COLO668 (cell line): ENCODE measurements at regions not wholly inside any gene's neighbourhood (a gene's known extent, or its start where the extent isn't known, plus 50 kb on each side); places are given as distances from the start of the nearest gene placed in this dataset.
"Not testable (repeated sequence)": the region's sequence is repeated elsewhere in the genome, so short reads cannot be mapped to it uniquely, and the experiment has no call there.

ENCODE experiments used
- DNase-seq: peaks from one replicate; lab custom pipeline; 2025; ENCODE audit not compliant: unreplicated experiment; lab: John Stamatoyannopoulos, UW

DNA sequence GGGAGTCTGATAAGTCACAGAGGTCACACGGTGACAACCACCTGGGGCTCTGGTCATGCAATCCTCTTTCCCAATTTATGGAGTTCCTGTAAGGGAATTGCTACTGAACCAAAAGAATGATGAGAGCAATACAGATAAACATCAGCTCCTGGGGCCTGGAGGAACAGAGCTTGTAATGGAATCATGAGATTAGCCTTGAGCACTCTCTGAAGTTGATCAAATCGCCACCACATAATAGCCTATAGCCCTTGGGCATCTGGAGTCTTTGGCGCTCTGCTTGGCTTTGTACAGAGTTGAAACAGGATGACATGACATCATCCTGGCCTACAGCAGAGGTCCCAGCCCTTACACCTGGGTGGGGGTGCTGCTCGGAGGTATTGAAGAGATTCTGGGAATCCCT, 154.3 kb upstream of the DTNBP1 start:
- no peak for DNase-seq

DNA sequence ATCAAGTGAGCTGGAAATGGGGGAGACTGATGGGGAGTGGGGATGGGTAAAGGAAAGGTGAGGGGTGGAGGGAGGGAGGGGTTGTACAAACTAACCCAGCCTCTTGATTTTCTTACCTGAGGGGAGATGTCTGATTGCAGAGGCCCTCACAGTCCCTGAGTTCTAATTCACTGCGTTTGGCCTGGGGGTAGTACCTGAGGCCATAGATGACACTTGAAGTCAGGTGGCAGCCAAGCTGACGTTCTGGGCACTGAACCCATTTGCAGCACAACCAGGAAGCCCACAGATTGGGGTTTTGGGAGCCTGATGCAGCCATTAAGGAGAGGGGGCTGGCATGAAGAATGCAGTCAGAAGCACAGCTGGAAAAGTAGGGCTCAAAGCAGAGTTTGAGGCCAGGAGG, 153.8 kb upstream of the DTNBP1 start:
- DNase-seq = no peak

DNA sequence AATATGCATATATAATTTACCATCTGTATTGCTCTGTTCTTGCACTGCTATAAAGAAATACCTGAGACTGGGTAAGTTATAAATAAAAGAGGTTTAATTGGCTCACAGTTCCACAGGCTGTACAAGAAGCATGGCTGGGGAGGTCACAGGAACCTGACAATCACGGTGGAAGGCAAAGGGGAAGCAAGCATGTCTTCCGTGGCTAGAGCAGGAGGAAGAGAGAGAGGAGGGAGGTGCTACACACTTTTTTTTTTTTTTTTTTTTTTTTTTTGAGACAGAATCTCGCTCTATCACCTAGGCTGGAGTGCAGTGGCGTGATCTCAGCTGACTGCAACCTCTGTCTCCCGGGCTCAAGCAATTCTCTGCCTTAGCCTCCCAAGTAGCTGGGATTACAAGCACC, 150.9 kb upstream of the DTNBP1 start:
- not testable (repeated sequence) for DNase-seq

DNA sequence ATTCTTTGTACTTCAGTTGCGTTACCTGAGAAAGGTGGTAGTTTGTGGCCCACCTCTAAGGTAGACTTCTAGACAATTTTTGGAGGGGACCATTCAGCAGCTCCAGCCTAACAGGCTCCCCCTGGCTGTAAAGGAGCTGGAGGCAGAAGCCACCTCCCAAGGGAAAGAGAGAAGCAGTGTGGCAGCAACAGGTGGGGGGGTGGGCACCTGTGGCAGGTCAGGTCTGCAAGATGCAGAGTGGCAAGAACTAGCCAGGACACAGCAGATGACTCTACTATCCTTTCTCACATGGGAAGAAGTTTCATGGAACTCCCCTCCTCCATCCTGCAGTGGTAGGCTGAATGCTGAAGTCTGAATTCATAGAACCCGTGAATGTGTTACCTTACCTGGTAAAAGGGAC, 148.3 kb upstream of the DTNBP1 start:
- DNase-seq = no peak

DNA sequence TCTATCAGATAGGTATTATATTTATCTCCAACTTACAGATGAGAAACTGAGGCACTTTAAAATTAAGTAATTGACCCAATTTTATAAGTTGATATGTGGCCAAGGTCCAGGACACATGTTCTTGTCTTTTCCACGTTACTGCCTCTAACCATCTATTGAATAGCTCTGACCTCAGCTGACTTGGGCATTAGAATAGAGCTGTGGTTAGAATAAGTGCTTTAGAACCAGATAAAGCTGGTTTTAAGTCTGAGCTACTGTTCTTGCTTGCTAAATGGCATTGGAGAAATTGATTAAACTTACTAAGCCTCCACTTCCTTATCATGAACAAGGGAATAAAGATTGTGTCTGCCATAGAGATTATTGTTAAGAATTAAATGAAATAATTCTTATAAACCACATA, 147.8 kb upstream of the DTNBP1 start:
- no peak for DNase-seq

DNA sequence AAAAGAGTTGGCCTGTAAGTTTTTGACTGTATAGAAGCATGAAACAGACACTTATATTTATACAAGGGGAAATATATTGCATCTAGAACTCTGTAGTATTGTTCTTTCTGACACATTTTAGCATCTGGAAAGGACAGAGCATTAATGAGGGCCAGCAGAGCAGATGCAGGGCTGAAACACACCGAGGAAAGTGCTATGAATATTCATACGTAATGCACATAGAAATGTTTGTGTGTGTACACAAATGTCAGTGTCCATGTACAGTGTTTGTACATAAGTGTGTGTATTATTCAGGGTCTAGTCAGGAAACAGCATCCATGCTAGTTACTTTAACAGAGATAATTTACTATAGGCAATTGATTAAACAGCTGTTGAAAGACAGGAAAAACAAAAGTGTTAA, 146.5 kb upstream of the DTNBP1 start:
- DNase-seq = no peak

DNA sequence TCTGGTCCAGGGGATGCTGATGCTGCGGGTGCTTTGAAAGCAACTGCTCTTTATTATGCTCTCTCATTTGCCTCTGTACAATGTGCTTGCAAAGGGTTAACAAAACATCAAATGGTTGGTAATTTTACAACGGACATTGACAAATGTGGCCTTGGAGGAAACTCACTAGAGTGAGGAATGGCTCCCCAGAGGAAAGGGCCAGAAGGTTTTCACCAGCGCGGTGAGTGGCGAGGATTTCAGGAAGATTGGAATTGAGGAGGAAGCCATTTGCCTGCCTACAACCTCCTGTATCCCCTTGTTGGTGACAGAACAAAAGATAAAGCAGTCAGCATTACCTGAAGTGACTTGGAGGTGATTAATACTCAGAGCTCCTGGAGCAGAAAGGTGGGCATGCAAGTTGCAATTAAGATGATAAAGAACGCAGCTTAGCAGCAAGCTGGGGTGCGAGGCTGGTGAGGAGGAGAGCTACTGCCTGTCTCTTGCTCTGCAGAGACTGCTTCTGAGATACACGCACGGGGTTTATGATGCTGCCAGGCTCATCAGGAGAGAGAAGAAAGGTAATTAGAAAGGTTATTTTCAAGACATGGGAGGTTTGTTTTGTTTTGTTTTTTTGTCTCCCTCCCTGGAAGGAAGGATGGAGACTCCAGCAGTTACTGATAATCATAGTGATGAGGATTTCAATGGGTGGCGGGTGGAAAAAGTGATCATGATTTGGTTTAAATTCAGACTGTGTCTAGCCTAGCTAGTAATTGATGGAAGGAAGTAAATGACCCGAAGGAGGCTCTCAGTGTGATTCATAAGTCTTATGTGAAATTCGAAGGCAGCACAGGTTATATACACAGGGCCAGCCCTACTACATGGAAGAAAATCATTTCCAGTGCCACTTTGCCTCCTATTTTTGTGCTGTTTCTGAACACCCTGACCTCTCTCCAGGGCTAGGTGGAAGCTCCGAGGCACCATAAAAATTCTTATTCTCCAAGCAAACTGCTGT, 141.6 kb upstream of the DTNBP1 start:
- no peak for DNase-seq

DNA sequence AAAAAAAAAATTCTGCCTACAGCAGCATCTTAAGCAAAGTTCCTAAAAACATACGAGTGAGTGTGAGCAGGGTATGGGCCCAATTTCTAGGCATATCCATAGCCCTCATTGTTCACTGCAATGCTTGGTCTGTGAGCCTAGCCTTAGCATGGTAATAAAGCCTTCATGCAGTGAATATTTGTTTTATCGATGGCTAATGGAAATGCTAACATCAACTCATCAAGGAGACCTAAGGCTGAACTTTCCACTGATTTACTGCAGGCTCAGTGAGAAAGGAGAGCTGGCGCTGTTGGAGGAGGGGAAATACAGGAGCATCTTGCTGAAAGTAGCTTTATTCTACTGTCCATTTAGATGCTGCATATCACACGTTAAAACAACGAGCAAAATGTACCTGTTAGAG, 139.6 kb upstream of the DTNBP1 start:
- no peak for DNase-seq

DNA sequence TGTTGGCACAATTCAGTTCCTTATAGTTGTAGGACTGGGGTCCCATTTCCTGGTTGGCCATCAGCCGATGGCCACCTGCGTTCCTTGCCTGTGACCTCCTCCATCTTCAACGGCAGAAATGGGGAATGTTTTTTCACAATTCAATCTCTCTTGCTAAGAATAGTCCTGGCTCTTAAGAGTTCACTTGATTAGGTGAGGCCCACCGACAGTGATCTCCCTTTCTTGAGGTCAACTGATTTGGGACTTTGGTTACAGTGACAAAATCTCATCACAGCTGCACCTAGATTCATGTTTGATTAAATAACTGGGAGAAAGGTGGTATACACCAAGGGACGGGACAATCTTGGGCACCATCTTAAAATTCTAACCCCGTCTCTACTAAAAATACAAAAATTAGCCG, 139.1 kb upstream of the DTNBP1 start:
- no peak for DNase-seq

DNA sequence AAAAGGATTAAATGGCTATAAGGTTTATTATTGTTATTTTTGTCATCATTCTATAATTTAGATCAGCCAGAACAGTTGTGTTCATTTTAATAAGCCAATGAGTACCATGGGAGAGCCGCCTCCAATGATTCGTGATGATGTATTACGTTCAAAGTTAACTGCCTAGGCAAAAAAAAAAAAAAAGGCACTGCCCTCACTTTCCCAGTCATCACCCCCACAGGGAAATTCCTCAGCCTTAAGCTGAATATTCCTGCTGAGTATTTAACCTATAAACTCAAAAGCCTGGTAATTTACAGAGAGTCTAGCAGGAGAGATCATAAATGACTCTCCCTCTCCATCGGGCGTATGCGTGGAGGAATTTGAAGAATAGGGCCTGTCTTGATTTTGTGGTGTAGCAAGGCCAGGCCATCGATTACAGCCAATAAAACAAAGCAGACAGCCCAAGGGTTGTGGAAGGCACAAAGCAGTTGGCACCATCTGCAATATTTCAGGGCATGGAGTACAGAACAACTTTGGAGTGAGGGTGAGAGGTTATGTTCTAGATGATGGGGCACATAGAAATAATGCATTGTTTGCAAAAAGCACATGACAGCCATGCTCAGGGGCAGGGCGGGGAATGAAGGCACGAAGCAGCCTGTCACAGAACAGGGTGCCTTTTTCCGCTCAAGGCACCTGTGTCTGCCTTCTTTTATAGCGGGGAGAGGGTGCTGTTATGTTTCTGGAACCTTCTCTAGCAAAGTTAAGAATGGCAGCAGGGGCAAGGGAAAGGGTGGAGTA, 138.2 kb upstream of the DTNBP1 start:
- DNase-seq = no peak

DNA sequence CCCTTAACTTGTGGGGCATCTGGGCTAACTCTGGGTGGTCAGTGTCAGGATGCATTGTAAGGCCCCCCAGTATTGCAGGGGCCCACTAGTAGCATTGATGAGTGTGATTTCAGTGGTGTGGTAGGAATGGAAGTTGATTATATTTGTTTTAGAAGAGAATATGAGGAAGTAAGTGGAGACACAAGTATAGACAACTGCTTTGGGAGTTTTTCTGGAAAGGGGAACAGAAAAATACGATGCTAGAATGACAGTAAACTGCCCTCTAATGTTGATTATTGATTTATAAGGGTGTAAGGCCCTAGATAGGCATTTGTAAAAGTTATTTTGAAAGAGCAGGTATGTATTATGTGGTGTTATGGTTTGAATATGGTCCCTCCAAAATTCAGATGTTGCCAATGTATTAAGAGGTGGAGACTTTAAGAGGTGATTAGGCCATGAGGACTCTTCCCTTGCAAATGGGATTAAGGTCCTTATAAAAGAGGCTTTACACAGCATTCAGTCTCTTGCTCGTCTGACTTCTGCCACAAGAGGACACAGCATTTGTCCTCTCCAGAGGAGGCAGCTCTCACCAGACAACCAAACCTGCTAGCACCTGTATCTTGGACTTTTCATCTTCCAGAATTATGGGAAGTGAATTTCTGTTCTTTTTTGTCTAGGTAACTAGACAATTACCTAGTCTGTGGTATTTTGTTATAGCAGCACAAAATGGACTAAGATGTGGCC, 135.9 kb upstream of the DTNBP1 start:
- DNase-seq = no peak

DNA sequence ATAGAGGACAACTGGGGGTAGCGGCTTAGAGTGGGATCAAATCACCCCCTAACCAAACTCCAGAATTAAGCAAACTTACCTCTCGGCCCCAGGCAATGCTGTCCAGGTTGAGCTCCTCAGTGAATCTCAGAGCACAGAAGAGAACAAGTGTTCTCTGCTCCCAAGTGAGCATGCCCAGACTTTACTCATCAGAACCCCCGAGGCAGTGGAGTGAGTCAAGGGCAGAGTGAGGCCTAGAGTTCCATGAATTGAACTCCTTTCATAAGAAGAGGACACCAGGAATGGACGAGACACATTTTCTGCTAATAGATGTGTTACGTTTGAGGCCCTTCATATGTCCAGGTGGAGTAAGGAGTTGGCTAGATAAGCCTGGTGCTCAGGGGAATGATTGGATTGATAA, 134.0 kb upstream of the DTNBP1 start:
- no peak for DNase-seq

DNA sequence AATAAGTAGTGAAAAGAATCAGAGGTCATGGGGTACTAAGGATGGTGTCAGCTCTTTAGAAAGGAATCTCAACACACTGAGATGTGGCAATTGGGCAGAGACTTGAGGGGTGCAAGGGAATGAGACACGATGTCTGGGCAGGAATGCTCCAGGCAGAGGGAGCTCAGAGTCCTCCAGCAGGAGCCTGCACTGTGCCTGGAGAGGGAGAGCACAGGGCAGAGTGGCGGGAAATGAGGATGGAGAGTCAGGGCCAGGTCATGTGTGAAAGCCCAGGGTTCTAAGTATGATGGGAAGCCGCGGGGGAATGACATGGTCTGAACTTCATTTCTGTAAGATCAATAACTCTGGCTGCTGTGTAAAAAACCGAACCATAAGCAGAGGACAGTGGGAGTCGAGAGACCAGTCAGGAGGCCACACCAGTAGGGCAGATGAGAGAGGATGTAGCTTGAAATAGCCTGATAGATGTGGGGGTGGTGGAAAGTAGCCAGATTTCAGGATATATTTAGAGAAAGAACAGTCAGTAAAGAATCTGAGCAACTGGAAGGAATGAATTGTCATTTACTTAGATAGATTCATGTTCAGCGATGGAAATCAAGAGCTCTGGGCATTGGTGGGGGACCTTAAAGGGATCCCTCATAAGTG, 133.4 kb upstream of the DTNBP1 start:
- DNase-seq = no peak

DNA sequence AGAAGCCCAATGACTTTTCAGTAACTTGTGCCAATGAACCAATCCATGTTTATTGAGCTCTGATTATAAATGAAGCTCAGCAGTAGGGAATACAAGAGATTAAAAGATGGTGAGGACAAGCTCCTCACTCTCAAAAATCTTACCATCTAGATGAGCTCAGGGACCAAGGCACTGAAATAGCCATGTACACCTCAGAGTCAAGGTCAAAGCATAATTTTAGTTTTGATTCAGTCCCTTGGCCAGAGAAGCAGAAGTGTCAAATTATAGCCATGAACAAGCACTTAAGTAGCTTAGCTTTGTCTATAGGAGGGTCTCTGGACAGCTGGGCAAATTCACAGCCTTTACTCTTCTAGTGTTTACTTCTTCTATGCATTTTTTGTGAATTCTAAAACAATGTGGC, 131.0 kb upstream of the DTNBP1 start:
- no peak for DNase-seq

DNA sequence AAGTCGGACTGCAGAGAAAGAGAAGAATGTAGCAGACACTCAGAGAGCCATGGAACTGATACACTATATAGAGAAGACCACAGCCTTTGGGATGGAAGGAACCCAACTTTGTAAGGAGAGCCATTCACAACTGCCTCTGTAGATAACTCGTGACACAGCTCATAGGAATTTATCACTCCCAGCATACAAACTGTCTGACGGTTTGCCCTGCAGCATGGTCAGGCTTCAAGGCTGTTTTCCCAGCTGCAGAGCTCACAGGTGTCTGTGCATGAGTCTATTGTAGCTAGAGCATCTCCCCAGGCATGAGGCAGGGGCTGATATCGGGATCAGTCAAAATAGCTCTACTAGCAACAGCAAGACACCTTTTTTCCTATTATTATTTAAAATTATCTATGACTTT, 130.5 kb upstream of the DTNBP1 start:
- no peak for DNase-seq

DNA sequence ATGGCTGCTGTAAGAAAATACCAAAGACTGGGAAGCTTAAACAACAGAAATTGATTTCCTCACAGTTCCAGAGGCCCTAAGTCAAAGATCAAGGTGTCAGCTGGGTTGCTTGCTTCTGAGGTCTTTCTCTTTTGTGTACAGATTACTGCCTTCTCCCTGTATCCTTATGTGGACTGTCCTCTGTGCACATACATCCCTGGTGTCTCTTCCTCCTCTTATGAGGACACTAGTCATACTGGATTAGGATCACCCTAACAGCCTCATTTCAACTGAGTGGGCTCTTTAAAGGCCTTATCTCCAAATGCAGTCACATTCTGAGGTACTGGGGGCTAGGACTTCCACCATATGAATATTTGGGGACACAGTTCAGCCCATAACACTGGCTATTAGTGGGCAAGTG, 130.0 kb upstream of the DTNBP1 start:
- no peak for DNase-seq

DNA sequence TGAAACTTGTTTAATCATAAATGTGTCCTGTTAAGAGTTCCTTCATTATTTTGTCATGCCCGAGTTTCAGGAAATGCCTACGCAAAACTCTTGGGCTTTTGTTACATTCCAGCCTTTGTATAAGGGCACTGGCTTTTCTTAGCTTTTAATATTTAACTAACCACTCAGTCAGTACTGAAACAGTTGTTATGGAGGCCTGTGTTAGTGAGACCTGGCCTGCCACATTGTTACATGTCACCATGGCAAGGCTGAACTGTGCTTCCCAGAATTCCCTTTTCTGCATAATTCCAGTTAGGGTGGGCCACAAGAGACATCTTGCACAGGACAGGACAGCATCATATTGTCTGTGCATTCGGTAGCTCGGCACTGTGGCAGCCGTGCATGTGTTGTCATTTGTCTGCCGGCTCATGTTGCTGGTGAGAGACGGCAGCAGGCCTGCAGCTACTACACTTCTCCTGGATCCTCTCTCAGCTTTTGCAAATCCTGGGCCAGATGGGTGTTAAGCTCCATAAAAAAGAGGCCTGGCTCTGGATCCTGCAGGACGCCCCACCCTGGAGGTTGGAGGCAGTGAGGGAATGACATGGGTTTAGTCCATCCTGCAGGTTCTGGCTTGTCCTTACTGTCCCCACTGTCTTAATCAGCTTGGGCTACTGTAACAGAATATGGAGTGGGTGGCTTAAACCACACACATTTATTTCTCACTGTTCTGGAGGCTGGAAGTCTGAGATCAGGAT, 128.8 kb upstream of the DTNBP1 start:
- no peak for DNase-seq

DNA sequence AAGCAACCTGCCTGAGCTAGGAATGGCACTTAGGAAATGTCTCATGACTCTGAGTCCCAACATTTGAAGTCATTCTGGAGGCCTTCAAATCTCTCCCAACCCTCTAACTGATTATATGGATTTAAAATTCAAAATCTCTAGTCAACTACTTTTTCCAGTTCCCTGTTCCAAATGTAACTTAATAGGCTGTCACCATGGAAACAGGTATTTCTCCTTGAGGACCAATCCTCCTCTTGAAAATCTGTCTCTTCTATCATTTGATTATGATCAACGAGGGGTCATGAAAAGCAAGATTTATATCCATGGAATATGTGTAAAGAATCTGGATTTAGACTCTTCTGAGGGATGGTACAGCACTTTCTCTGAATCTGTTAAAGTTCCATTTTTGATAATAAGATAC, 127.3 kb upstream of the DTNBP1 start:
- no peak for DNase-seq

DNA sequence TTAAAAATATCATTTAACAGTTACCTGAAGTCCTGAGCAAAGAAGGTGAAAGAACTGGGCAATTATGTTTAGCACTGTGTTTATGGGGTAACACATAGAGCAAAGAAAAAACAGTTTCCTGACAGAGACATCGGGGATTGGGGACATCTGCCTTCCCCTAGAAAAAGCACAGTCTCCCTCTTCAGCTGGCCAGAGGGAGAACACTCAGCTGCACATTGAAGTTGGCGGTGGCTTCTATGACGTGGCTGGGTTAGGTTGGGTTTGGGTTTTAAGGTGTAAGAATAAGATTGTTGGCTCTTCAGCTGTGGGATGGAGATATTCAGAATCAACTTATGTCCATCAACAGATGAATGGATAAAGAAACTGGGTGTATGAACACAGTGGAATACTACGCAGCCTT, 124.0 kb upstream of the DTNBP1 start:
- DNase-seq = no peak

DNA sequence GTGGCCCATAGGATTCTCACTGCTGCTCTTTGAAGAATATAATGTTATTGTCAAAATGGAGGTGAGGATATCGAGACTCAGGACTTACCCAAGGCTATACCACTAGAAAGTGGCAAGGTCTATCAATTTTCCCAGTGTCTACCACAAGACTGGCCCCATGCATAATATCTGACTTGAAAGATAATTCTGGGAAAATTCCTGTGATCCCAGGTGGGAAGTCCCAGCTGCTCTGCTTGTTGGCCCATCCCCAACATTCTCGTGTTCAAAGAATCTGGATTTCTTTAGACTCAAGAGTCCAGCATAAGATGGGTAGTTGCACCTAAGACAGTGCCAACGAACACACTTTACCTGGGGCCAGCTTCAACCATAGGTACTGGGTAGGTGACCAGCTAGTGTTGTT, 120.7 kb upstream of the DTNBP1 start:
- no peak for DNase-seq
